ENCODE measurements at regions not wholly inside any gene's neighbourhood (a gene's known extent, or its start where the extent isn't known, plus 50 kb on each side); places are given as distances from the start of the nearest gene placed in this dataset.
A peak's percentile ranks its signal among the peaks of the same experiment; 100 is the strongest.

DNA sequence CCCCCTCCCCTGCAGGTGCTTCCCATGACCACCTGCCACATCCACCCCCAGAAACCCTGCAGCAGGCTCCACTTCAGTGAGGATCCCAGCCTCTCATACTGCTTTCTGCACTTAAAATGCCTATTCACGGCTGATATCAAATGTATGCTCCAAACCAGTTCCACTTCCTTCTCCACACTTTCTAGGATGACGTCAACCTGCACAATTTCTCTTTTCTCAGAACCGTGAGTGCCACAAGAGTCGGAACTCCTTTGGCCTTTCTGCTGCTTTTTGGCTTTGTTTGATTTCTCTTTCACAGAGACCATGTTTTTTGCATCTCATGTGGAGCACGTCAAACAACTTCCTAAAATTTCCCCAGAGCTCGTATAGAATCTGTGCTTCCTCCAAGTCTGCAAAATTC lies 378.8 kb upstream of the TNRC6C start:
- peaks cover 0 to 10% (median 5%) of the 10 kb centered on the region in 4 donors for H3K9me3 ChIP-seq
- WGBS, 5 donors, result 55 to 70% (median 56%) methylated on average over 6 of the region's 6 CpGs
- peak in 1 of 2 donors; percentile 44 for DNase-seq
- H3K4me3 ChIP-seq, result no peak overlapping the region
- no peak overlapping the region for H3K27ac ChIP-seq
- no peak for TF ChIP-seq CTCF (IDR thresholded peaks at IDR 0.05)
- no peak for TF ChIP-seq EP300 (IDR thresholded peaks at IDR 0.05)
- TF ChIP-seq POLR2AphosphoS5 (IDR thresholded peaks at IDR 0.05), result no peak
- TF ChIP-seq POLR2A (IDR thresholded peaks at IDR 0.05), result no peak
- H3K27me3 ChIP-seq, result no peaks in the 10 kb centered on the region
- intact Hi-C loops (cut with DNase I; ENCODE audit: low total_unique reads), result no loop called here
- H3K36me3 ChIP-seq, result no peaks in the 10 kb centered on the region
- H3K4me1 ChIP-seq, result no peaks in the 10 kb centered on the region

GRCh38 chr17:77580531-77581270 lies 377.8 kb upstream of the TNRC6C start:
- intact Hi-C loops (cut with DNase I; ENCODE audit: low total_unique reads), result no loop called here
- no peaks in the 10 kb centered on the region for H3K36me3 ChIP-seq
- H3K4me1 ChIP-seq, result no peaks in the 10 kb centered on the region
- peaks cover 0 to 10% (median 5%) of the 10 kb centered on the region in 4 donors for H3K9me3 ChIP-seq
- no peak overlapping the region for H3K27ac ChIP-seq
- H3K27me3 ChIP-seq, result no peaks in the 10 kb centered on the region
- H3K4me3 ChIP-seq, result no peak overlapping the region
- DNase-seq, result no peak
- TF ChIP-seq EP300 (IDR thresholded peaks at IDR 0.05) (no peak), POLR2AphosphoS5 (IDR thresholded peaks at IDR 0.05) (no peak), CTCF (IDR thresholded peaks at IDR 0.05) (no peak), POLR2A (IDR thresholded peaks at IDR 0.05) (no peak)
- 59 to 69% (median 67%) methylated on average over 8 of the region's 8 CpGs for WGBS, 5 donors

- intact Hi-C loops (cut with DNase I; ENCODE audit: low total_unique reads), result no loop called here
- H3K36me3 ChIP-seq, result no peaks in the 10 kb centered on the region
- no peak for DNase-seq
- WGBS, 5 donors, result 59 to 78% (median 69%) methylated on average over 2 of the region's 2 CpGs
- H3K27ac ChIP-seq, result no peak overlapping the region
- H3K27me3 ChIP-seq, result no peaks in the 10 kb centered on the region
- TF ChIP-seq POLR2AphosphoS5 (IDR thresholded peaks at IDR 0.05), result no peak
- no peak for TF ChIP-seq CTCF (IDR thresholded peaks at IDR 0.05)
- H3K9me3 ChIP-seq, result peaks cover 0 to 10% (median 5%) of the 10 kb centered on the region in 4 donors
- no peaks in the 10 kb centered on the region for H3K4me1 ChIP-seq
- H3K4me3 ChIP-seq, result no peak overlapping the region
Observed at GRCh38 chr17:77581480-77581879, 377.0 kb upstream of the TNRC6C start.

GRCh38 chr17:77585142-77585860 lies 373.2 kb upstream of the TNRC6C start:
- no peaks in the 10 kb centered on the region for H3K4me1 ChIP-seq
- no peak overlapping the region for H3K27ac ChIP-seq
- no peaks in the 10 kb centered on the region for H3K36me3 ChIP-seq
- no peak for DNase-seq
- H3K27me3 ChIP-seq, result no peaks in the 10 kb centered on the region
- 71 to 84% (median 80%) methylated on average over 9 of the region's 9 CpGs for WGBS, 5 donors
- peaks cover 0 to 18% (median 16%) of the 10 kb centered on the region in 4 donors for H3K9me3 ChIP-seq
- TF ChIP-seq CTCF (IDR thresholded peaks at IDR 0.05) (no peak), EP300 (IDR thresholded peaks at IDR 0.05) (no peak), POLR2A (IDR thresholded peaks at IDR 0.05) (no peak), POLR2AphosphoS5 (IDR thresholded peaks at IDR 0.05) (no peak)
- intact Hi-C loops (cut with DNase I; ENCODE audit: low total_unique reads), result no loop called here
- no peak overlapping the region for H3K4me3 ChIP-seq

Measured in stomach (tissue), 8 donors.